Stimulated activated CD4-positive, alpha-beta T cell treated with anti-CD3 and anti-CD28 coated beads, Interleukin-1b, Interleukin-23, amount 100 ng/mL, for 24 hours (primary cell): ENCODE measurements at regions not wholly inside any gene's neighbourhood (a gene's known extent, or its start where the extent isn't known, plus 50 kb on each side); places are given as distances from the start of the nearest gene placed in this dataset.
"Not testable (repeated sequence)": the region's sequence is repeated elsewhere in the genome, so short reads cannot be mapped to it uniquely, and the experiment has no call there.

Source experiments
- DNase-seq, 4 experiments: peaks; one replicate each; pipeline ENCODE4 v3.0.0-alpha.2; 2020; ENCODE audit warnings: low read depth in 4 of 4, low spot score in 1 of 4

- no peak for DNase-seq
Measured at GRCh38 chr18:40346146-40346545, 1608.9 kb upstream of the PIK3C3 start.

GRCh38 chr18:40341701-40342100, 1613.3 kb upstream of the PIK3C3 start:
- no peak for DNase-seq

- no peak for DNase-seq
Measured at GRCh38 chr18:40338284-40338683, 1616.8 kb upstream of the PIK3C3 start.

- DNase-seq, result no peak
Measured at GRCh38 chr18:40326985-40327384, 1628.0 kb upstream of the PIK3C3 start.

- DNase-seq, result no peak
Measured at GRCh38 chr18:40325988-40326387, 1629.0 kb upstream of the PIK3C3 start.

- no peak for DNase-seq
Measured at GRCh38 chr18:40314199-40314598, 1640.8 kb upstream of the PIK3C3 start.

GRCh38 chr18:40313030-40313642, 1641.9 kb upstream of the PIK3C3 start:
- no peak for DNase-seq

GRCh38 chr18:40307627-40308026, 1647.4 kb upstream of the PIK3C3 start:
- no peak for DNase-seq

- no peak for DNase-seq
Measured at GRCh38 chr18:40296717-40297413, 1658.2 kb upstream of the PIK3C3 start.

- no peak for DNase-seq
Measured at GRCh38 chr18:40292985-40293710, 1661.9 kb upstream of the PIK3C3 start.

GRCh38 chr18:40283560-40283959, 1671.5 kb upstream of the PIK3C3 start:
- DNase-seq, result no peak

GRCh38 chr18:40281356-40281755, 1673.7 kb upstream of the PIK3C3 start:
- not testable (repeated sequence) for DNase-seq

- DNase-seq, result no peak
Measured at GRCh38 chr18:40274618-40275196, 1680.3 kb upstream of the PIK3C3 start.

- no peak for DNase-seq
Measured at GRCh38 chr18:40272630-40273231, 1682.3 kb upstream of the PIK3C3 start.

- DNase-seq, result no peak
Measured at GRCh38 chr18:40259115-40259835, 1695.8 kb upstream of the PIK3C3 start.

GRCh38 chr18:40258311-40258710, 1696.7 kb upstream of the PIK3C3 start:
- DNase-seq, result no peak

GRCh38 chr18:40250236-40250635, 1704.8 kb upstream of the PIK3C3 start:
- no peak for DNase-seq

- DNase-seq, result no peak
Measured at GRCh38 chr18:40249390-40250080, 1705.5 kb upstream of the PIK3C3 start.

GRCh38 chr18:40245612-40246011, 1709.4 kb upstream of the PIK3C3 start:
- not testable (repeated sequence) for DNase-seq

GRCh38 chr18:40243607-40244006, 1711.4 kb upstream of the PIK3C3 start:
- DNase-seq, result no peak
